A549 (cell line): ENCODE measurements at regions not wholly inside any gene's neighbourhood (a gene's known extent, or its start where the extent isn't known, plus 50 kb on each side); places are given as distances from the start of the nearest gene placed in this dataset.

Experiments used
- KDM5A ChIP-seq: fragments of 200-600 bp; sonication (generic); IDR thresholded peaks from 2 replicates; pipeline ENCODE4 v1.6.1; 2016; ENCODE audit warnings: antibody characterized with exemption, mild to moderate bottlenecking
- POLR2A ChIP-seq: IDR thresholded peaks from 2 replicates; pipeline ENCODE4 v1.6.1; 2012; ENCODE audit warnings: mild to moderate bottlenecking, low read length
- TF ChIP-seq, protein P1 (sequence below): fragments of >200 bp; sonication (Bioruptor Twin); formaldehyde crosslinking; IDR thresholded peaks from 3 replicates; pipeline ENCODE4 v1.5.1; 2016

- TF ChIP-seq POLR2A (no peak), KDM5A (no peak)
- TF ChIP-seq, protein P1, sequence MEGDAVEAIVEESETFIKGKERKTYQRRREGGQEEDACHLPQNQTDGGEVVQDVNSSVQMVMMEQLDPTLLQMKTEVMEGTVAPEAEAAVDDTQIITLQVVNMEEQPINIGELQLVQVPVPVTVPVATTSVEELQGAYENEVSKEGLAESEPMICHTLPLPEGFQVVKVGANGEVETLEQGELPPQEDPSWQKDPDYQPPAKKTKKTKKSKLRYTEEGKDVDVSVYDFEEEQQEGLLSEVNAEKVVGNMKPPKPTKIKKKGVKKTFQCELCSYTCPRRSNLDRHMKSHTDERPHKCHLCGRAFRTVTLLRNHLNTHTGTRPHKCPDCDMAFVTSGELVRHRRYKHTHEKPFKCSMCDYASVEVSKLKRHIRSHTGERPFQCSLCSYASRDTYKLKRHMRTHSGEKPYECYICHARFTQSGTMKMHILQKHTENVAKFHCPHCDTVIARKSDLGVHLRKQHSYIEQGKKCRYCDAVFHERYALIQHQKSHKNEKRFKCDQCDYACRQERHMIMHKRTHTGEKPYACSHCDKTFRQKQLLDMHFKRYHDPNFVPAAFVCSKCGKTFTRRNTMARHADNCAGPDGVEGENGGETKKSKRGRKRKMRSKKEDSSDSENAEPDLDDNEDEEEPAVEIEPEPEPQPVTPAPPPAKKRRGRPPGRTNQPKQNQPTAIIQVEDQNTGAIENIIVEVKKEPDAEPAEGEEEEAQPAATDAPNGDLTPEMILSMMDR: no peak
These were observed 384.7 kb downstream of the ENC1 start for GRCh38 chr5:74255692-74256392.
